NOMO-1 treated with DMSO at 0.1 percent for 48 hours (cell line): ENCODE measurements at regions not wholly inside any gene's neighbourhood (a gene's known extent, or its start where the extent isn't known, plus 50 kb on each side); places are given as distances from the start of the nearest gene placed in this dataset.

Experiments
- DNase-seq: peaks from one replicate; lab custom pipeline; 2025; ENCODE audit not compliant: unreplicated experiment; lab: John Stamatoyannopoulos, UW

DNA sequence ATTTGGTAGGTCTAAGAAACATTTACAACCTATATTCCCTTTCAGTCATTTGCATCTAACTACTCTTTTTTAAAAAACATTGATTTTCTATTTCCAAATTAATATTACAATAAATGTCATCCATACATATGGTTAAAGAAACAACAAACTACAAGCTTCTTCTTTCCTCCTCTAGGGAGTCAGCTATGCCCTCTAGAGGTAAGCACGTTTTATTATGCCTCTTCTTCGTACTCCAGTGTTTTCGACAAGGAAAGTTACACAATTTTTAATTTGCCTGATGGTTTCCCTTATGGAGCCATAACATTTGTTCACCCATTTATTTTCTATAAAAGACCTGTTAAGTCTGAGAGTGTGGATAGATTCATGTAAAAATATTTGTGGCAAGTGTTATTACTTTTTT lies 183.4 kb upstream of the CDH7 start:
- no peak for DNase-seq

DNA sequence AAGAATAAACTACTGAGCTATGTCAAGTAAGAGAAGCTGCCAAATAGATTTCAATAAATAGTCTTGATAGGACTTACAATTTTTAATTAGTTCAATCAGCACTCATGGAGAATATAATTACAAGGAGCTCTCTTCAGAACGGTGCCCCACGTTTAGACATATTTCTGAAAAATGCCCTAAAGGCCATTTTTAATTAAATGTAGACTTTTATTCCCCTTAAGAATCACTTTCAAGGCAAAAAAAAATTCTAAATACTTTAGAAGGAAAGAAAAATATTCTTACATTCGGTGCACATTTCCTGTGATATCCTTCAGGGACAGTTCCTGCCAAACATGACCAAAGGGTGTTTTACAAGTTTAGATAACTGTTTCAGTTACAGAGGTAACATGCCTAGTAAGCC lies 202.5 kb upstream of the CDH7 start:
- DNase-seq, result no peak

DNA sequence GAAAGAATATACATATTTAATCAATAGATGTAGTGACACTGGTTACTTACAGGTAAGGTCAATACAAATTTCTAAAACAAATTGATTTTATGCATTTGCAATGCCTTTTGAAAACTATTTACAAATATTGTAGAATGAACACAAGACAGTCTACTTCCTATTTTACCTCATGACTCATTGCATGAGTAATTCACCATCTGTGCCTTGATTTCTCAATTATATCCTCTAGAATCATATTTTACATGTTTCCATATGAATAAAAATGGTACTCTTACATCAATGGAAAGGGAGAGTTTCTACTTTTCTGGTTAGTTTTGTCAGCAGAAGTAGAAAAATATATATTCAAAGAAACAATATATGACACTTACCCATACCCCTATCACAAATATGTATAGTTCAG lies 203.8 kb upstream of the CDH7 start:
- no peak for DNase-seq

DNA sequence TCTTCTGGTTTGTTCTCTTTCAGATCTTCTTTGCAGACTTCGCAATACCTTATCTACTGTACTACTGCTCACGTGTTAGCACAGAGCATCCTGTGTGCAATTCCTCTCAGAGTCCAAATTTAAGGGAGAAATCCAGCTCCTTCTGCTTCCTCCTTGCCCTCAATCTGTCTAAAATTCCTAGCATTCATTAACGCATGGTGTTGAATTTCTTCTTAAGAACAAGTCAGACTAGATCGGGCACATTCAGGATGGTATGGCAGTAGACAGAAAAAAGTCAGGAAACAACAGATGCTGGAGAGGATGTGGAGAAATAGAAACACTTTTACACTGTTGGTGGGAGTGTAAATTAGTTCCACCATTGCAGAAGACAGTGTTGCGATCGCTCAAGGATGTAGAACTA lies 206.1 kb upstream of the CDH7 start:
- DNase-seq, result no peak

DNA sequence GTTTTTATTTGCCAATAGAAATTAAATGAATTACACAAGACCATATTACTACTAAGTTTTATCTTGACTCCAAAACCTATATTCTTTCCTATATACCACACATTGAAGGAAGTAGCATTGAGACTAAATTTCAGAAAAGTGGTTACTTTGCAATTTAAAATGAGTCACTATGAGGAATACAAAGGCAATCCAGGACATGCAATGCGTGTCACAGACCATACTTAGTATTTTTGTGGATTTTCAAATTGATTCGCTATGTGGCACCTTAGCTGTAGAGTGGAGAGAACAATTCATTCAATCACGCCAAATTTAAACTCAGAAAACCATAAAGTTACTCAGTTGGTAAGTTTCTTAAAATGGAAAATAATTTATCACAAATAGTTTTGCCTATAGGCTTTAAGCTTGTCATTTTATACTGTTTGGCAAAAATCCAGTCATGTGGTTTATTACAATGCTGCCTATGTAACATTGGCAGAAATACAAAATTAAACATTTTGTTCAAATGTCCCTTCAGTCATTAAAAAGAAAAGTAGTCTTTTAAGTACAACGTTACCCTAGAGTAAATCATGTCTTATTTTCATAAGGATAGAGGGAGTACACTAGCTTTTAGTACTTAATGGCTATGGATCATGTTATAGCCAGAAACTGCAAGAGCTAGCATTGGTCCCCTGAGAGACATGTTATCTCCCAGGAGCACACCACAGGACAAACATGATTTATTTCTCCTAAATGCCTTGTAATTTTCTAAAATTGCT lies 222.8 kb upstream of the CDH7 start:
- DNase-seq, result no peak

DNA sequence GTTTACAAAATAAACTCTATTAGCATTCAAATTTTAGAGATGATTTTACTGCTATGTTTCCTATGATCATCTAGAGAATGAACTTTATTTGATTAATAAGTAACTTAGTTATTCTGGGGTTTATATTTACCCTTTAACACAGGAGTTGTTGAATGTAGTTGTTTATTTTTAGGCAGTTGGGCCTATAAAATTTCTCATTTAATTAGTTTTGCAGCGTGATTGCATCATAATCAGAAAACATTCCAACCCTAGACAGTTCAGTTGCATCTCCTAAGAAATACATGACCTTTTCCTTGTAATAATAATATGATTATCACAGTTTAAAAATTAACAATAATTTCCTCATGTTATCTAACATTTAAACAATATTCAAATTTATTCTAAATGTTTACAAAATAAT lies 224.7 kb upstream of the CDH7 start:
- no peak for DNase-seq

DNA sequence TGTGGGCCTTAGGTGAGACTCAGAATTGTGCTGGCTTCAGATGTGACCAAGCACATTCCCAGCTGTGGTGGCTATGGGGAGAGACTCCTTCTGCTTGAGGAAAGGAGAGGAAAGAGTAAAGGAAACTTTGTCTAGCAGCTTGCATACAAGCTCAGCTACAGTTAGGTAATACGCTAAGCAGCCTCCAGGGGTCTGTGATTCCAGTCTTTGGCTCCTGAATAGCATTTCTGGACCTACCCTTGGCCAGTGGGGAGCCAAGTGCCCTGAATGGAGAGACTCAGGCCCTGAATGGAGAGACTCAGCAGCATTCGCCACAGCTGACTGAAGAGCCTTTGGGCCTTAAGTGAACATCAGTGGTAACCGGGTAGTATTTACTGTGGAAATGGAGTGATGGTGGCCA lies 227.4 kb upstream of the CDH7 start:
- no peak for DNase-seq

DNA sequence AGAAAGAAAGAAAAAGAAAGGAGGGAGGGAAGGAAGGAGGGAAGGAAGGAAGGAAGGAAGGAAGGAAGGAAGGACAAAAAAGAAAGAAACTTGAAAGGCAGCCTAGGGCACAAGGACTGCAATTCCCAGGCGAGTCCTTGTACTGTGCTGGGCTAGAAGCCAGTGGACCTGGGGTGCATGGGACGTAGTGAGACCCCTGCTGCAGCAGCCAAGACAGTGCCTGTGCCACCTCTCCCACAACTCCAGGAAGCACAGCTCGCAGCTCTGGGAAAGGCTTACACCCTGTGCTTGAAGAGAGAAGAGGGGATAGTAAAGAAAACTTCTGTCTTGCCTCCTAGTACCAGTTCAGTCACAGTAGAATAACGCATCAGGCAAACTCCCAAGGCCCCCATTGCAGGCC lies 227.9 kb upstream of the CDH7 start:
- no peak for DNase-seq

DNA sequence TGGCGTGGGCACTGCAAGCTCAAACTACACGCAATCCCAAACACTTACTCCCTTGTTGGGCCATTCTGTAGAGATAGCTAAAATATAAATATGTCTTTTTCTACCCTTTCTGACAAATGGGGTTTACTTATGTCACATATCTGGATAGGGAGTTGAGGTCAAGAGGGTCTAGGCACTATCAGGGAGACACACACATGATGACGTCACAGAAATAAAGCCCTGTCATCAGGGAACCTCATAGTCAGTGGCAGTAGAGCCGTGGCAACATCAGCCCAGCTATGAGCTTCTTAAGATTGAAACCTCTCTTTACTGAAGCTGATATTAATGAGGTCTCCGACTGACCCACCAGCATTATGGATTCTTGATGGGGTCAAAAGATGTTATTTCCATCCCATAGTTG lies 234.6 kb upstream of the CDH7 start:
- DNase-seq, result no peak

DNA sequence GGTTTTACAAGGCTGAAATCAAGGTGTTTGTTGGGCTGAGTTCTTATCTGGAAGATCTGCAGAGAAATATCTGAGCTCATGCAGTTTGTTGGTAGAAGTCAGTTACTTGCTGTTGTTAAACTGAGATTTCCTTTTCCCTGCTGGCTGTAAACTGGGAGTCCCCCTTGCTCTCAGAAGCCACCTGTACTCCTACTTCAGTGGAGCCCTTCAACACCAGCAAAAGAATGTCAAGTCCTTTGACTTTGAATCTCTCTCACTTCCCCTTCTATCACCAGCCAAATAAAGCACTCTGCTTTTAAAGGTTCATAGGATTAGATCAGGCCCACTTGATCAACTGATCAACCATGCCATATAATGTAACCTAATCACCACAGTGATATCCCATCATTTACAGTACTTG lies 252.2 kb upstream of the CDH7 start:
- no peak for DNase-seq

DNA sequence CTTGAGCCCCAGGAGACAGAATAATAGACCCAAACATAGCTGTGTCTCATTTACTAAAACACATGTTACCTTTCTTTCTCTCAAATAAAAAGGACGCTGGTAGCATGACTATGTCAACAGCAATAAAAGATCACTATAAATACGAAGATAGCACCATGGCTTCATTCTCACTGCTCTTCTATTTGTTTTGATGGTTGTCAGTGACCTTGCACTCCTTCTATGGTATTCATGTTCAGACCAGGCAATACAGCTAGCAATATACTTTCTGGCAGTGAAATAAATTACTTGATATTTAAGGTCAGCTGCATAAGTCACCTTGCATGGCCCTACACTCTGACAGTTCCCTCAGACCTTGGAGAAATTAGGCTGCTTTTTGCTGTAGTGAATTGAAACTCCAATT lies 263.2 kb upstream of the CDH7 start:
- no peak for DNase-seq

DNA sequence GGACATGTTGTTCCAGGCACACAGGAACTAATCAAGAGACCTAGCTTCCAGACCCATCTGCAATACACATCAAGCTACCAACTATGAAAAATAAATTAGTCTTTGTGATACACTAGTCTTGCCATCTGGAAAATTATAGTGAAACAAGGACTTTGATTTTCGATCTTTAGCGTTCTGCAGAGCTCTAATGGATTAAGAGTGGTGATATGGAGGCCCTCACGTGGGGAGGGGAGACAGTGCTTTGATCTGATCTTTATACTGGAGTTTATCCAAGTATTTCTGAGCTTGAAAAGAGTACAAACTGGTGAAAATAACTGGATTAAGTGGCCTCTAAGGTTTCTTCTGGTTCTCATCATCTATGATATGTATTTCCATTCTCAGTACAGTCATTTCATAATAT lies 273.4 kb upstream of the CDH7 start:
- no peak for DNase-seq

DNA sequence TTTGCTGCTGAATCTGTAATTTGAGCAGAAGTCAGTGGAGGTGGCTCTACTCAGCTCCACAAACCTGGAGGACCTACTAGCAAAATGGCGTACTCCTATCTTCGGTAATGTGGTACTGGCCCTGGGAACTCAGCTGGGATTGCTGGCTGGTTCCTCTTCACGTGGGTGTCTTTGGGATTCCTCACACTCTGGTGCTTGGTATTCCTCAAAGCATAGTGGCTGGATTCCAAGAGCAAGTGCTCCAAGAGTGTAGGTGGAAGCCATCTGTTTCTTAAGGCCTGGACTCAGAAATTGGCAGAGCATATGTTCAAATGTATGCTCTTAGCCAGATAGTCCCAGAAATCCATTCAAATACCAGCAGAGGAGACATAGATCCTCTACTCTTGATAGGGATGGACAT lies 281.9 kb upstream of the CDH7 start:
- DNase-seq, result no peak

DNA sequence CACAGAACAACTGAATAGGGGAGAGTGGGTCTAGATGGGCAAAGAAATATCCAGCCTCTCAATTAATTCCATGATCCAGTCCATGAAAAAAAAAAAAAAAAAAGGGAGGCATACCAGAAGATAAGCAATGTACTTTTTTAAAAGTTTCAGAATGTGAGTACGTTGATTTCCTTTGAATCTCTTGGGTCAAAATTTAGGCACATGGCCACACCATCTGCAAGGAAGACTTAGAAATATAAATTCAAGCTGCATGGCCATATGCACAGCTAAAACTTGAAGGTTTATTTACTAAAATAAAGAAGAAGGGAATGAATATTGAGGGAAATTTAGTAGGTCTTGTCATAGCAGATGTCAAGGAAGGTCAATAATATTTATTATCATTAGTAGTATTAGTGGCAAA lies 286.5 kb upstream of the CDH7 start:
- DNase-seq, result no peak

DNA sequence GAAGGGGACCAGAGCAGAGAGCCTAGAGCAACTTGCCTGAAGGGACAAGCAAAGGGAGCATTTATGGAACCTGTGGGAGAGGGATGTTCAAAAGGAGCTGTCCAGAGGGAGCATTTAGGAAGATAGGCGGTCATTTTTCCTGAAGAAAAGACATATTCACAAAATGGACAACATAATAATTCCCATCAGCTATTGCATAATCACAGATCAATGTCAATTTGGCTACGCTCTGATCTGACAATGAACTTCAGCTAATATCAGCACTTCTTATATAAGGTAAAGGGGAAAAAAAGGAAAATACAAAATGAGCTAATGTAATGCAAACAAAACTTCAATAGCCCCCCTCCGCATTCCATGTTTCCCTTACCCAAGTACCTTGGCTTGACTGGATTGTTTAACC lies 291.1 kb upstream of the CDH7 start:
- DNase-seq, result no peak

DNA sequence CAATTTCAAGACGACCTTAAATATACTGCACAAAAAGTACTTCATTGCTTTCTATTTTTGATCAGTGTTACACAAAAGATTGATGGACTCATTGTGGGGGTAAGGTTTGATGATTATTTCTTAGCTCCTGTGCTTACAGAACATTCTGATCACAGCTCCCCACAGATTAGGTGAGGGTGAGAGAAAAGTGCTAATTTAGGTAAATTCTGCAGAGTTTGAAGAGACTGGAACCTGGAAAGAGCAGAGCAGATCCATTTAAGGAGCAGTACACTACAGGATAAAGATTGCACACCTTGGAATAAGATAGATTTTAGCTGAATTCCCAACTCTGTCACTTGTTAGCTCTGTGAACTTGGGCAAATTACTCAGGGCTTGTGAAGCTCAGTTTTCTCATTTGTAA lies 291.9 kb upstream of the CDH7 start:
- no peak for DNase-seq

DNA sequence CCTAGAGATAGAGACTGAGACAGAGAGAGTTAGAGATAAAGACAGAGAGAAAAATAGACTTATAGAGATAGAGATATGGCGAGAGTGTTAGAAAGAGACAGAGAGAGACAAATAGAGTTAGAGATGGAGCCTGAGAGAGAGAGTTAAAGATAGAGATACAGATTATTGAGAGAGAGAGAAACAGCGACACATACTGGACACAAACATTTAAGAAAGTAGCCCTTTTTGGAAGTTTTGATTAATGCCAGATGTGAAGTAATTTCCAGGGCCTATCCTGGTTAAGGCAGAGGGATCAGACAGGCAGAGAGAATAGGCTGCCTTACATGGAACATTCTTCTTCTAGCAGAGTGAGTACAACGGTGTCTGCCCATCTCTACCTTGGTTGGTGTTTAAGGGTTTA lies 311.6 kb upstream of the CDH7 start:
- no peak for DNase-seq

DNA sequence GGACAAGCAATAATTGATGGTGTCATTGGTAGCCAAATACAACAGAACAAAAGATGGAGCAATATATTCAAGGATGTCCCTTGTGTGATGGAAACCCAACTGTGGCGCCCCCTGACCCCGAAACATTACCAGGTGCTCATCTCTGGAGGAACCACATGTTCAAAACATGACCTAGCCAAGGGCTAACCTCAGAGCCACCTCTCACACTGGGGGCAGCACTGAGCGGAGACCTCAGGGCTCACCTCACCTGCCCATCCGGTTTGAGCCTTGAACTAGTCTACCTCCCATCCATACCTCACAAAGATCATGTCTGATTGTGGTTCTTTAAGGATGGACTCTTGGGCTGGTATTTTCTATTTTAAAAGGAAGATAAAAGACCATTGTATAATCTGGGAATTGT lies 314.4 kb upstream of the CDH7 start:
- no peak for DNase-seq

DNA sequence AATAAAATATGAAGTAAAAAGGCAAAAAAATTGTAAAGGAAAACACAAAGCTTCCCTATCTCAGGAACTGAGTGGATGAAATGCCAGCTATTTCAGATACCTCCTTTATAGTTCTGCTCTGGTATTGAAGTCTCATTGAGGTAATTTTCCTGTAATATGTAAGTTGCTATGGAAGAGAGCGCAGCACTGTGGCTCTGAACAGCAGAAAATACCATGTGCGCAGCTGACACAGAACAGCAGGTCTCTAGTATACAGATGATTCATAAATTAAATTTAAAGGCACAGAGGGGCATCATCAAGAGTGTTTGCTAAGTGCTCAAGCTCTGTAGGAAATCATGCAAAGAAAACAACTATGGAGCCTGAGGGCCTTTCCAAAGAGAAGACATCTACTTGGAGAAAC lies 315.3 kb upstream of the CDH7 start:
- no peak for DNase-seq

DNA sequence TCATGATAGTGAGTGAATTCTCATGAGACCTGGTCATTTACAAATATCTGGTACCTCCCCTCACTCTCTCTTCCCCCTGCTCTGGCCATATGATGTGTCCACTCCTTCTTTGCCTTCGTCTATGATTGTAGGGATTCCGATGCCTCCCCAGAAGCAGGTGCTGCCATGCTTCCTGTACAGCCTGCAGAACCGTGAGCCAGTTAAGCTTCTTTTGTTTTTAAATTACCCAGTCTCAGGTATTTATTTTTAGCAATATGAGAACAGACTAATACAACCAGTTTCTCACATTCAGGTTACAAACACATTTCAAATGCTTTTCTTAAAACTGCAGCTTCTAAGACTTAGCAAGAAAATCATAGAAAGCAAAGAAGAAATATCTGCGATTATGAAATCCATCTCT lies 321.2 kb upstream of the CDH7 start:
- no peak for DNase-seq

DNA sequence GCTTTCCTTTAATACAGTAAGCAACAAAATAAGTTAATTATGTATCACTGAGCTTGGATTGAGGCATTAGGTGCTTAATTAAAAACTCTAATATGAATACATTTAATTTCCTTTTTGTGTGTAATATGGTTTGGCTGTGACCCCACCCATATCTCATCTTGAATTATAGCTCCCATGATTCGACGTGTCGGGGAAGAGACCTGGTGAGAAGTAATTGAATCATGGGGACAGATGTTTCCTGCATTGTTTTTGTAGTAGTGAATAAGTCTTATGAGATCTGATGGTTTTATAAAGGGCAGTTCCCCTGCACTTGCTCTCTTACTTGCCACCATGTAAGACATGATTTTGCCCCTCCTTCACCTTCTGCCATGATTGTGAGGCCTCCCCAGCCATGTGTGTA lies 325.4 kb upstream of the CDH7 start:
- no peak for DNase-seq

DNA sequence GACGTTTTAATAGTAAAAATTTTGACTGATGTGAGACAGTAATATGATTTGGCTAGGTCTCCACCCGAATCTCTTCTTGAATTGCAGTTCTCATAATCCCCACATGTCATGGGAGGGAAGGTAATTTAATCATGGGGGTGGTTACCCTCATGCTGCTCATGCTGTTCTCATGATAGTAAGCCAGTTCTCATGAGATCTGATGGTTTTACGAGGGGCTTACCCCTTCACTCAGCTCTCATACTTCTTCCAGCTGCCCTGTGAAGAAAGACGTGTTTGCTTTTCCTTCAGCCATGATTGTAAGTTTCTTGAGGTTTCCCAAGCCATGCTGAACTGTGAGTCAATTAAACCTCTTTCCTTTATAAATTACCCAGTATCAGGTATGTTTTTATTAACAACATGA lies 327.0 kb upstream of the CDH7 start:
- DNase-seq, result no peak

DNA sequence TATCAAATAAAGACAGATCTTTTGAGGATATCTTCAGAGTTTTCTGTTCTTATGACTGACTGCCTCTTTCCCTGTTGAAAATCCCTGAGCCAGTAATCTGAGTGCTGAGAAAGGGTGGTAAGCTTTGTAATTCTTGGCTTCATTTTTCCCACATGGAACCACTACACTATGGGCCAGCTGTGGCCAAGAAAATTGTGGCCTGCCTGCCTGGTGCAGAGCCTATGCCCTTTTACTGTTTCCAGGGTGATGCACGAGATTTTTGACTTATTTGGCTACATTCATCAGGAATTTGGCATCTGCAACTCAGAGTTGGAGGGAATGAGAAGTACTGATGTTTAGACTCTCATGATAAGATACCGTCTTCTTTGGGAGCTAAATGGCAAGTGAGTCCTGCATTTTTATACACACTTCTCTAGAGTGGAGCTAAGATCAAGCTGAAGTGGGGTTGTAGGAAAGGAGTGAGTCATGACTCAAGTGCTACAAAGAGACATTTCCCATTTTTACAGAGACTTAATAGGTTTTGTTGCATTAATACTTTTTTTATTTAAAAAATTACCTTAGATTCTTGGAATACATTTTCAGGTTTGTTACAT lies 328.2 kb upstream of the CDH7 start:
- DNase-seq, result no peak
